Liver (tissue), 8 donors: ENCODE measurements at regions not wholly inside any gene's neighbourhood (a gene's known extent, or its start where the extent isn't known, plus 50 kb on each side); places are given as distances from the start of the nearest gene placed in this dataset.

ENCODE experiments used
- DNase-seq: peaks from one replicate; pipeline ENCODE4 v3.0.0-alpha.2; 2017; ENCODE audit warnings: low spot score
- H3K27ac ChIP-seq, 2 donors: one replicate each; pipeline ENCODE4 v1.7.0; 2013; ENCODE audit warnings: inconsistent platforms in 2 of 2, low read length in 2 of 2, control low read depth in 1 of 2, low read depth in 1 of 2, mild to moderate bottlenecking in 1 of 2
- H3K27me3 ChIP-seq, 4 donors: one replicate each; pipeline versions ENCODE4 v1.6.1 to v1.7.0; 2013; ENCODE audit warnings: low read length in 3 of 4, inconsistent platforms in 1 of 4, mild to moderate bottlenecking in 1 of 4, moderate library complexity in 1 of 4; ENCODE audit not compliant: control insufficient read depth in 4 of 4, insufficient read depth in 4 of 4
- H3K36me3 ChIP-seq, 4 donors: one replicate each; pipeline versions ENCODE4 v1.6.1 to v1.7.0; 2013; ENCODE audit warnings: low read length in 3 of 4, mild to moderate bottlenecking in 3 of 4, low read depth in 1 of 4, moderate library complexity in 1 of 4; ENCODE audit not compliant: control insufficient read depth in 4 of 4, insufficient read depth in 3 of 4
- H3K4me1 ChIP-seq, 4 donors: one replicate each; pipeline versions ENCODE4 v1.6.1 to v1.7.0; 2013; ENCODE audit warnings: low read length in 3 of 4, mild to moderate bottlenecking in 3 of 4, moderate library complexity in 1 of 4; ENCODE audit not compliant: control insufficient read depth in 4 of 4, insufficient read depth in 4 of 4
- H3K4me3 ChIP-seq, 3 donors: one replicate each; pipeline versions ENCODE4 v1.6.1 to v1.7.0; 2013; ENCODE audit warnings: low read length in 3 of 3, control low read depth in 1 of 3, low read depth in 1 of 3, mild to moderate bottlenecking in 1 of 3
- H3K9ac ChIP-seq, 2 donors: one replicate each; pipeline ENCODE4 v1.7.0; 2013; ENCODE audit warnings: low read length in 2 of 2, mild to moderate bottlenecking in 2 of 2, moderate library complexity in 2 of 2, control low read depth in 1 of 2, low read depth in 1 of 2
- H3K9me3 ChIP-seq, 4 donors: one replicate each; pipeline versions ENCODE4 v1.6.1 to v1.7.0; 2013; ENCODE audit warnings: low read length in 3 of 4; ENCODE audit not compliant: control insufficient read depth in 4 of 4
- EGR1 ChIP-seq, 2 donors: IDR thresholded peaks; 2 replicates each; pipeline ENCODE4 v1.6.1; 2016 to 2018; ENCODE audit warnings: antibody characterized with exemption in 2 of 2, low read depth in 2 of 2
- FOXA2 ChIP-seq: IDR thresholded peaks from 2 replicates; pipeline ENCODE4 v1.6.1; 2016; ENCODE audit warnings: antibody characterized with exemption
- GABPA ChIP-seq, 2 donors: IDR thresholded peaks in 1 of 2; conservative IDR thresholded peaks in 1 of 2; 2 replicates each; pipeline ENCODE4 v1.6.1; 2016; ENCODE audit warnings: antibody characterized with exemption in 2 of 2, mild to moderate bottlenecking in 1 of 2, moderate library complexity in 1 of 2
- HNF4G ChIP-seq: IDR thresholded peaks from 2 replicates; pipeline ENCODE4 v1.6.1; 2016; ENCODE audit warnings: antibody characterized with exemption
- JUND ChIP-seq, 2 donors: IDR thresholded peaks; 2 replicates each; pipeline ENCODE4 v1.6.1; 2016; ENCODE audit warnings: antibody characterized with exemption in 2 of 2
- NR2F2 ChIP-seq: IDR thresholded peaks from 2 replicates; pipeline ENCODE4 v1.6.1; 2016; ENCODE audit warnings: antibody characterized with exemption
- RAD21 ChIP-seq, 2 donors: IDR thresholded peaks; 2 replicates each; pipeline ENCODE4 v1.6.1; 2016; ENCODE audit warnings: antibody characterized with exemption in 2 of 2, mild to moderate bottlenecking in 2 of 2
- RXRA ChIP-seq, 2 donors: IDR thresholded peaks; 2 replicates each; pipeline ENCODE4 v1.6.1; 2017 to 2018; ENCODE audit warnings: antibody characterized with exemption in 2 of 2, mild to moderate bottlenecking in 1 of 2
- SP1 ChIP-seq: IDR thresholded peaks from 2 replicates; pipeline ENCODE4 v1.6.1; 2018; ENCODE audit warnings: antibody characterized with exemption, mild to moderate bottlenecking
- TAF1 ChIP-seq: conservative IDR thresholded peaks from 2 replicates; pipeline ENCODE4 v1.6.1; 2016; ENCODE audit warnings: antibody characterized with exemption, mild to moderate bottlenecking
- YY1 ChIP-seq: IDR thresholded peaks from 2 replicates; pipeline ENCODE4 v1.6.1; 2016; ENCODE audit warnings: antibody characterized with exemption, mild to moderate bottlenecking
- WGBS: extraction: QIAGEN DNeasy Blood & Tissue Kit; methylation state at CpG from one replicate; pipeline ENCODE4 v1.1.7; 2013; 5-methylcytosine and 5-hydroxymethylcytosine counted together
- TF ChIP-seq, protein P1 (sequence below): IDR thresholded peaks from 2 replicates; pipeline ENCODE4 v1.6.1; 2016; ENCODE audit warnings: antibody characterized with exemption
- TF ChIP-seq, protein P2 (sequence below): IDR thresholded peaks from 2 replicates; pipeline ENCODE4 v1.6.1; 2016; ENCODE audit warnings: antibody characterized with exemption
- TF ChIP-seq, protein P3 (sequence below): IDR thresholded peaks from 2 replicates; pipeline ENCODE4 v1.6.1; 2016; ENCODE audit warnings: antibody characterized with exemption
- TF ChIP-seq, protein P4 (sequence below): IDR thresholded peaks from 2 replicates; pipeline ENCODE4 v1.6.1; 2016; ENCODE audit warnings: antibody characterized with exemption, mild to moderate bottlenecking
- TF ChIP-seq, protein P5 (sequence below): fragments of 150-350 bp; IDR thresholded peaks from 2 replicates; pipeline ENCODE4 v1.5.1; 2017; ENCODE audit warnings: improper control_type of control experiment, low read depth, low read length; ENCODE audit not compliant: missing input control
- donor health status: healthy.
- donor health status: healthy.
- donor health status: healthy.
- donor health status: healthy.
- donor health status: healthy.

DNA sequence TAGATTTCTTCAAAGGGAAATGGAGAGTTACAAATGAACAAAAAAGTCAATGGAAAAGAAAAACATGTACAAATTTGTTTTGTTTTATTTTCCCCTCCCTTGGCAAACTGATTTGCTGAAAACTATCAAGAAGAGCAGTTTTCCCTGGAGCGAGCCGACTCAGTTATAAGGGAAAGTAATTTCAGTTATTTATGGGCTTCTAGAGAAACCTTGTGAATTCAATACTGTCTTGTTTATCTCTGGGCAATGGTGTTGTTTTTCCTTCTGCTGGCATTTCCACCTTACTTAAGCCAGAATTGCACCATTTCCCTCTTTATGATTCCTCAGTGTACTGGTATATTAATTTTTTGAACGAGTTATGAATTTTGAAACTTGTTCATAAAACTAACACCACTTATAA, 1163.6 kb downstream of the CDH12 start:
- Histone ChIP-seq H3K4me1 (no peaks in the 10 kb centered on the region), H3K27ac (no peak overlapping the region), H3K36me3 (no peaks in the 10 kb centered on the region), H3K27me3 (no peaks in the 10 kb centered on the region), H3K9ac (no peak overlapping the region), H3K9me3 (no peaks in the 10 kb centered on the region), H3K4me3 (no peak overlapping the region)
- no peak for DNase-seq
- WGBS = 66% methylated on average over 3 of the region's 3 CpGs
- TF ChIP-seq, protein P1, sequence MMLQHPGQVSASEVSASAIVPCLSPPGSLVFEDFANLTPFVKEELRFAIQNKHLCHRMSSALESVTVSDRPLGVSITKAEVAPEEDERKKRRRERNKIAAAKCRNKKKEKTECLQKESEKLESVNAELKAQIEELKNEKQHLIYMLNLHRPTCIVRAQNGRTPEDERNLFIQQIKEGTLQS = no peak
- TF ChIP-seq NR2F2 = no peak
- TF ChIP-seq, protein P2, sequence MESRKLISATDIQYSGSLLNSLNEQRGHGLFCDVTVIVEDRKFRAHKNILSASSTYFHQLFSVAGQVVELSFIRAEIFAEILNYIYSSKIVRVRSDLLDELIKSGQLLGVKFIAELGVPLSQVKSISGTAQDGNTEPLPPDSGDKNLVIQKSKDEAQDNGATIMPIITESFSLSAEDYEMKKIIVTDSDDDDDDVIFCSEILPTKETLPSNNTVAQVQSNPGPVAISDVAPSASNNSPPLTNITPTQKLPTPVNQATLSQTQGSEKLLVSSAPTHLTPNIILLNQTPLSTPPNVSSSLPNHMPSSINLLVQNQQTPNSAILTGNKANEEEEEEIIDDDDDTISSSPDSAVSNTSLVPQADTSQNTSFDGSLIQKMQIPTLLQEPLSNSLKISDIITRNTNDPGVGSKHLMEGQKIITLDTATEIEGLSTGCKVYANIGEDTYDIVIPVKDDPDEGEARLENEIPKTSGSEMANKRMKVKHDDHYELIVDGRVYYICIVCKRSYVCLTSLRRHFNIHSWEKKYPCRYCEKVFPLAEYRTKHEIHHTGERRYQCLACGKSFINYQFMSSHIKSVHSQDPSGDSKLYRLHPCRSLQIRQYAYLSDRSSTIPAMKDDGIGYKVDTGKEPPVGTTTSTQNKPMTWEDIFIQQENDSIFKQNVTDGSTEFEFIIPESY = no peak
- no peak for TF ChIP-seq RXRA (IDR thresholded peaks at IDR 0.05)
- no peak for TF ChIP-seq GABPA (IDR thresholded peaks at IDR 0.05 in 1 of 2, conservative IDR thresholded peaks at IDR 0.05 in 1 of 2)
- TF ChIP-seq, protein P3, sequence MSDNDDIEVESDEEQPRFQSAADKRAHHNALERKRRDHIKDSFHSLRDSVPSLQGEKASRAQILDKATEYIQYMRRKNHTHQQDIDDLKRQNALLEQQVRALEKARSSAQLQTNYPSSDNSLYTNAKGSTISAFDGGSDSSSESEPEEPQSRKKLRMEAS = no peak
- TF ChIP-seq YY1 = no peak
- no peak for TF ChIP-seq TAF1
- TF ChIP-seq, protein P4, sequence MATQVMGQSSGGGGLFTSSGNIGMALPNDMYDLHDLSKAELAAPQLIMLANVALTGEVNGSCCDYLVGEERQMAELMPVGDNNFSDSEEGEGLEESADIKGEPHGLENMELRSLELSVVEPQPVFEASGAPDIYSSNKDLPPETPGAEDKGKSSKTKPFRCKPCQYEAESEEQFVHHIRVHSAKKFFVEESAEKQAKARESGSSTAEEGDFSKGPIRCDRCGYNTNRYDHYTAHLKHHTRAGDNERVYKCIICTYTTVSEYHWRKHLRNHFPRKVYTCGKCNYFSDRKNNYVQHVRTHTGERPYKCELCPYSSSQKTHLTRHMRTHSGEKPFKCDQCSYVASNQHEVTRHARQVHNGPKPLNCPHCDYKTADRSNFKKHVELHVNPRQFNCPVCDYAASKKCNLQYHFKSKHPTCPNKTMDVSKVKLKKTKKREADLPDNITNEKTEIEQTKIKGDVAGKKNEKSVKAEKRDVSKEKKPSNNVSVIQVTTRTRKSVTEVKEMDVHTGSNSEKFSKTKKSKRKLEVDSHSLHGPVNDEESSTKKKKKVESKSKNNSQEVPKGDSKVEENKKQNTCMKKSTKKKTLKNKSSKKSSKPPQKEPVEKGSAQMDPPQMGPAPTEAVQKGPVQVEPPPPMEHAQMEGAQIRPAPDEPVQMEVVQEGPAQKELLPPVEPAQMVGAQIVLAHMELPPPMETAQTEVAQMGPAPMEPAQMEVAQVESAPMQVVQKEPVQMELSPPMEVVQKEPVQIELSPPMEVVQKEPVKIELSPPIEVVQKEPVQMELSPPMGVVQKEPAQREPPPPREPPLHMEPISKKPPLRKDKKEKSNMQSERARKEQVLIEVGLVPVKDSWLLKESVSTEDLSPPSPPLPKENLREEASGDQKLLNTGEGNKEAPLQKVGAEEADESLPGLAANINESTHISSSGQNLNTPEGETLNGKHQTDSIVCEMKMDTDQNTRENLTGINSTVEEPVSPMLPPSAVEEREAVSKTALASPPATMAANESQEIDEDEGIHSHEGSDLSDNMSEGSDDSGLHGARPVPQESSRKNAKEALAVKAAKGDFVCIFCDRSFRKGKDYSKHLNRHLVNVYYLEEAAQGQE = no peak
- no peak for TF ChIP-seq HNF4G
- no peak for TF ChIP-seq RAD21 (IDR thresholded peaks at IDR 0.05)
- TF ChIP-seq JUND (IDR thresholded peaks at IDR 0.05) = no peak

DNA sequence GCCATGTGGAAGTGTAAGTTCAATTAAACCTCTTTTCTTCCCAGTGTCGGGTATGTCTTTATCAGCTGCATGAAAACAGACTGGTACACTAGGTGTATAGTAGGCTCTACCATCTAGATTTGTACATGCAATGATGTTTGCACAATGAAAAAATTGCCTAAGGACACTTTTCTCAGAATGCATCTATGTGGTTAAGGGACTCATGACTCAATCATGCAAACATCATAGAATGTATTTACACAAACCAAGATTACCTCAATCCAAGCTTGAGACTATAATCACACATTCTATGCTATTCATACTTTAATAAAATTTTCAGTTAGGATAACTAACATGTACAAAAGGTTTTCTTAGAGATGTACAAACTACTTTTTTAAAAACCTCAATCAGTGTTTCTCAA, 1164.5 kb downstream of the CDH12 start:
- Histone ChIP-seq H3K4me1 (no peaks in the 10 kb centered on the region), H3K9ac (no peak overlapping the region), H3K36me3 (no peaks in the 10 kb centered on the region), H3K4me3 (no peak overlapping the region), H3K9me3 (no peaks in the 10 kb centered on the region), H3K27ac (no peak overlapping the region), H3K27me3 (no peaks in the 10 kb centered on the region)
- TF ChIP-seq, protein P4 = no peak
- no peak for TF ChIP-seq SP1
- no peak for TF ChIP-seq EGR1 (IDR thresholded peaks at IDR 0.05; ENCODE audit: low read depth in 2 of 2)
- TF ChIP-seq RAD21 (IDR thresholded peaks at IDR 0.05) = no peak
- no peak for TF ChIP-seq NR2F2
- no peak for TF ChIP-seq YY1
- TF ChIP-seq, protein P5, sequence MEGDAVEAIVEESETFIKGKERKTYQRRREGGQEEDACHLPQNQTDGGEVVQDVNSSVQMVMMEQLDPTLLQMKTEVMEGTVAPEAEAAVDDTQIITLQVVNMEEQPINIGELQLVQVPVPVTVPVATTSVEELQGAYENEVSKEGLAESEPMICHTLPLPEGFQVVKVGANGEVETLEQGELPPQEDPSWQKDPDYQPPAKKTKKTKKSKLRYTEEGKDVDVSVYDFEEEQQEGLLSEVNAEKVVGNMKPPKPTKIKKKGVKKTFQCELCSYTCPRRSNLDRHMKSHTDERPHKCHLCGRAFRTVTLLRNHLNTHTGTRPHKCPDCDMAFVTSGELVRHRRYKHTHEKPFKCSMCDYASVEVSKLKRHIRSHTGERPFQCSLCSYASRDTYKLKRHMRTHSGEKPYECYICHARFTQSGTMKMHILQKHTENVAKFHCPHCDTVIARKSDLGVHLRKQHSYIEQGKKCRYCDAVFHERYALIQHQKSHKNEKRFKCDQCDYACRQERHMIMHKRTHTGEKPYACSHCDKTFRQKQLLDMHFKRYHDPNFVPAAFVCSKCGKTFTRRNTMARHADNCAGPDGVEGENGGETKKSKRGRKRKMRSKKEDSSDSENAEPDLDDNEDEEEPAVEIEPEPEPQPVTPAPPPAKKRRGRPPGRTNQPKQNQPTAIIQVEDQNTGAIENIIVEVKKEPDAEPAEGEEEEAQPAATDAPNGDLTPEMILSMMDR = no peak
- TF ChIP-seq TAF1 = no peak
- TF ChIP-seq, protein P2 = no peak
- TF ChIP-seq FOXA2 = no peak
- no peak for TF ChIP-seq JUND (IDR thresholded peaks at IDR 0.05)
- TF ChIP-seq HNF4G = no peak
- TF ChIP-seq, protein P3 = no peak
- no peak for DNase-seq
- 61% methylated on average over 1 of the region's 1 CpG for WGBS
